ENCODE measurements at regions not wholly inside any gene's neighbourhood (a gene's known extent, or its start where the extent isn't known, plus 50 kb on each side); places are given as distances from the start of the nearest gene placed in this dataset.

DNA sequence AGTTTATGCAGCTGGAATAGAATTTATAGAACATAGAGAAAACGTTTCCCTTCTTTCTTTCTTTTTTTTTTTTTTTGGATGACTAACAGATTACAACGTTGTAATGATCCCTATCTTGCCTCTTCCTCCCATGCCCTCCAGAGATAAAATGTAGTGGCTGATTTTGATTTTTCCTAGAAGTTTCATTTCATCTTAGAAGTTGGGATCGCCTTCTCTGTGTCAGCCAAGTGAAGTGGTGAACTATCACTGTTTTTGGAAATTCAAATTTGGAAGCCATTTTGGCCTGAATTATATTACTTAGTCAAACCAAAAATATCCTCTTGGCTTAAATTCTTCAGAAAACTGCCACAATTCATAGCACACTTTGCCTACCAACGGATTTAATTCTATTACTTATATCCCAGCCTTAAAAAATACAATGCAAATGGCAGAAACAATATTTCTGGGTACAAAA is 1025.5 kb upstream of the NR2F2 start:
- no peak overlapping the region for H3K27ac ChIP-seq
- no peak for DNase-seq
- H3K4me1 ChIP-seq: no peaks in the 10 kb centered on the region
- no peak for TF ChIP-seq POLR2A (IDR thresholded peaks at IDR 0.05)
- TF ChIP-seq, protein P1, sequence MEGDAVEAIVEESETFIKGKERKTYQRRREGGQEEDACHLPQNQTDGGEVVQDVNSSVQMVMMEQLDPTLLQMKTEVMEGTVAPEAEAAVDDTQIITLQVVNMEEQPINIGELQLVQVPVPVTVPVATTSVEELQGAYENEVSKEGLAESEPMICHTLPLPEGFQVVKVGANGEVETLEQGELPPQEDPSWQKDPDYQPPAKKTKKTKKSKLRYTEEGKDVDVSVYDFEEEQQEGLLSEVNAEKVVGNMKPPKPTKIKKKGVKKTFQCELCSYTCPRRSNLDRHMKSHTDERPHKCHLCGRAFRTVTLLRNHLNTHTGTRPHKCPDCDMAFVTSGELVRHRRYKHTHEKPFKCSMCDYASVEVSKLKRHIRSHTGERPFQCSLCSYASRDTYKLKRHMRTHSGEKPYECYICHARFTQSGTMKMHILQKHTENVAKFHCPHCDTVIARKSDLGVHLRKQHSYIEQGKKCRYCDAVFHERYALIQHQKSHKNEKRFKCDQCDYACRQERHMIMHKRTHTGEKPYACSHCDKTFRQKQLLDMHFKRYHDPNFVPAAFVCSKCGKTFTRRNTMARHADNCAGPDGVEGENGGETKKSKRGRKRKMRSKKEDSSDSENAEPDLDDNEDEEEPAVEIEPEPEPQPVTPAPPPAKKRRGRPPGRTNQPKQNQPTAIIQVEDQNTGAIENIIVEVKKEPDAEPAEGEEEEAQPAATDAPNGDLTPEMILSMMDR (IDR thresholded peaks at IDR 0.05): no peak
- WGBS, 2 donors: 40 to 42% methylated on average over 4 of the region's 4 CpGs
- H3K27me3 ChIP-seq: no peaks in the 10 kb centered on the region
- H3K4me3 ChIP-seq: no peak overlapping the region
- no peak for ATAC-seq
- intact Hi-C loops (cut with DNase I): no loop called here
- H3K9me3 ChIP-seq: no peaks in the 10 kb centered on the region
- H3K36me3 ChIP-seq (replicated peaks in 1 of 2; ENCODE audit: insufficient read depth in 1 of 2, low read depth in 2 of 2): no peaks in the 10 kb centered on the region

DNA sequence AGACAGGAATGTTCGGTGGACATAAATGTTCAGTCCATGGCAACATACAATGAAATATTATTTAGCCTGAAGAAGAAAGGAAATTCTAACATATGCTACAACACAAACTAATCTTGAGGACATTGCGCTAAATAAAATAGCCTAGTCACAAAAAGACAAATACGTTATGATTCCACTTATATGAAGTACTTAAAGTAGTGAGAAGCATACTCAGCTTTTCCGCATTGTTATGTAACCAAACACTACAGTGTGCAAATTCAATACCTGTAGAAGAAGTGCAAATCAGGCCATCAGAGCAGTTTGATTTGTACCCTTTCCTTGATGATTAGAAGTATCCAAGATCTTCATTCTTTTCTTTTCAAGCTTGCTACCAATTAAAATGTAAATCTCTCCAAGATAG is 1023.4 kb upstream of the NR2F2 start:
- 82 to 89% methylated on average over 4 of the region's 4 CpGs for WGBS, 2 donors
- H3K36me3 ChIP-seq (replicated peaks in 1 of 2; ENCODE audit: insufficient read depth in 1 of 2, low read depth in 2 of 2): no peaks in the 10 kb centered on the region
- no peaks in the 10 kb centered on the region for H3K27me3 ChIP-seq
- H3K4me3 ChIP-seq: no peak overlapping the region
- intact Hi-C loops (cut with DNase I): no loop called here
- TF ChIP-seq, protein P1 (IDR thresholded peaks at IDR 0.05): no peak
- no peak for TF ChIP-seq POLR2A (IDR thresholded peaks at IDR 0.05)
- ATAC-seq: no peak
- no peak overlapping the region for H3K27ac ChIP-seq
- no peaks in the 10 kb centered on the region for H3K4me1 ChIP-seq
- DNase-seq: no peak
- no peaks in the 10 kb centered on the region for H3K9me3 ChIP-seq

DNA sequence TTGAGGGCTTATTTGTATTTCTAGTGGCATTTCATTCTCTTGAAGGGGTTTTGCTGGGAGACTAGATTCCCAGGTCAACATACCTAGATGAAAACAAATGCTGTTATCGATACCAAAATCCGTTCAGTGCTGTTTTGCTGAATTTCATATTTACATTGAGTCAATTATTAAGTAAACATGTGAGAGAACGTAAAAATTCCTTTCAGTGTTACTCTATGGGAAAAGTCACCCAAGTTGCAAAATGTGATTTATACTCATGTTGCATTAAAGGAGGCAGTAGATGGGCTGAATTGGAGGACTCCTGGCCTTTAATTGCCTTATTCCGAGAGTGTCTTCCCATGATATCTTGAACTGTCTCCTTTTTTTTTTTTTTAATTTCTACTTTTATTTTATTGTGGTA is 1011.3 kb upstream of the NR2F2 start:
- intact Hi-C loops (cut with DNase I): no loop called here

DNA sequence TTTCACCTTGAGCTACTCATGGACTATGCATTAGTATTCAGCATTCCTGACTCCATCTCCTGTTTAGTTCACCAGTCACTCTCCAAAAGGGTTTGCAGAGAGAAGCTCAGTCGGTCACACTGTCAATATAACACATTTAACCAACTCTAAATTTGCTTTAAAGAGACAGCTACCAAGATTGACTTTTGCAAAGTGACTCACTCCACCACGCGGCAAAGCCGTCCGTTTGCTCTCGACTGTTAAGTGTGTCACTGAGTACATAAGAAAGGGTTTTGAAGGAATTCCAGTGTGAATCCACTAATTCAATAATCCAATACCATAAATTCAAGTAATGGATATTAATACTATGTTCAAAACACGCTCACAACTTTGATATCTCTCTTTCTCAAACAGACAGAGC is 1006.7 kb upstream of the NR2F2 start:
- Histone ChIP-seq H3K36me3 (replicated peaks in 1 of 2; ENCODE audit: insufficient read depth in 1 of 2, low read depth in 2 of 2) (no peaks in the 10 kb centered on the region), H3K27me3 (peaks cover 0 to 6% of the 10 kb centered on the region in 2 donors), H3K9me3 (no peaks in the 10 kb centered on the region), H3K4me1 (no peaks in the 10 kb centered on the region), H3K27ac (no peak overlapping the region), H3K4me3 (no peak overlapping the region)
- DNase-seq (no peak), ATAC-seq (no peak)
- intact Hi-C loops (cut with DNase I): no loop called here
- TF ChIP-seq, protein P1 (IDR thresholded peaks at IDR 0.05): no peak
- no peak for TF ChIP-seq POLR2A (IDR thresholded peaks at IDR 0.05)
- 33 to 37% methylated on average over 7 of the region's 7 CpGs for WGBS, 2 donors

More for the DNA sequence above, 1011.3 kb upstream of the NR2F2 start:
- no peak for ATAC-seq
- no peaks in the 10 kb centered on the region for H3K4me1 ChIP-seq
- TF ChIP-seq, protein P1 (IDR thresholded peaks at IDR 0.05): no peak
- TF ChIP-seq POLR2A (IDR thresholded peaks at IDR 0.05): no peak
- H3K27ac ChIP-seq: no peak overlapping the region
- no peaks in the 10 kb centered on the region for H3K9me3 ChIP-seq
- WGBS, 2 donors: 31 to 36% methylated on average over 4 of the region's 4 CpGs
- H3K36me3 ChIP-seq (replicated peaks in 1 of 2; ENCODE audit: insufficient read depth in 1 of 2, low read depth in 2 of 2): no peaks in the 10 kb centered on the region
- H3K4me3 ChIP-seq: no peak overlapping the region
- no peaks in the 10 kb centered on the region for H3K27me3 ChIP-seq
- DNase-seq: no peak

DNA sequence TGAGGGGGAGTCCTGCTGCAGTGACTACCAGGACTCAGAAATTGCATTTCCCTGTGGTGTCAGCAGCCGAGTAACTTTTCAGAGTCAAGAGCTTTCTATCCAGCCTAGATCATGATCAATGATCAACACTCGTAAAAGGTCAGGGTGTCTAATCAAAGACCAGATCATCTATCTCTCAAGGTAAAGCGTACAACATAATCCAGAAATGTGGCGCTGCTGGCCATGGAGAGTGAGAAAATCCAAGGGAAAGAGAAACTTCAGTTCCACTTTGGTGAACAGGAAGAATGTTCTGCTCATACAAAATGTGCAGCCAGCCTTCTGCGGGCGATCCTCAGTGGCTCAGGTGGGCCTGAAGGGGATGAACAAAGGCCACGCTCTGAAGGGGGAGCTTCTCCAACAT is 1005.8 kb upstream of the NR2F2 start:
- intact Hi-C loops (cut with DNase I): no loop called here
- H3K27ac ChIP-seq: no peak overlapping the region
- TF ChIP-seq, protein P1 (IDR thresholded peaks at IDR 0.05): no peak
- TF ChIP-seq POLR2A (IDR thresholded peaks at IDR 0.05): no peak
- peaks cover 0 to 6% of the 10 kb centered on the region in 2 donors for H3K27me3 ChIP-seq
- 45 to 54% methylated on average over 7 of the region's 7 CpGs for WGBS, 2 donors
- no peaks in the 10 kb centered on the region for H3K9me3 ChIP-seq
- H3K36me3 ChIP-seq (replicated peaks in 1 of 2; ENCODE audit: insufficient read depth in 1 of 2, low read depth in 2 of 2): no peaks in the 10 kb centered on the region
- no peak for DNase-seq
- H3K4me3 ChIP-seq: no peak overlapping the region
- no peaks in the 10 kb centered on the region for H3K4me1 ChIP-seq
- ATAC-seq: no peak

Data from body of pancreas (tissue), 4 donors.